Progenitor cell of endocrine pancreas (in vitro differentiated cells): ENCODE measurements at regions not wholly inside any gene's neighbourhood (a gene's known extent, or its start where the extent isn't known, plus 50 kb on each side); places are given as distances from the start of the nearest gene placed in this dataset.

Experiments used
- DNase-seq: peaks from one replicate; pipeline ENCODE4 v3.0.0; 2021; ENCODE audit warnings: low spot score; ENCODE audit not compliant: unreplicated experiment
- H3K27ac Mint-ChIP-seq: 2 replicates; pipeline ENCODE4 v1.8.0; 2021; ENCODE audit warnings: mild to moderate bottlenecking, moderate library complexity, mixed read lengths
- H3K27me3 Mint-ChIP-seq: 2 replicates; pipeline ENCODE4 v1.8.0; 2021; ENCODE audit warnings: mixed read lengths
- H3K36me3 Mint-ChIP-seq: 2 replicates; pipeline ENCODE4 v1.8.0; 2022; ENCODE audit warnings: mixed read lengths; ENCODE audit not compliant: insufficient read depth
- H3K4me1 Mint-ChIP-seq: 2 replicates; pipeline ENCODE4 v1.8.0; 2021; ENCODE audit warnings: low read depth, mixed read lengths
- H3K4me3 Mint-ChIP-seq: 2 replicates; pipeline ENCODE4 v1.8.0; 2021; ENCODE audit warnings: low read depth, mild to moderate bottlenecking, moderate library complexity, mixed read lengths
- H3K9me3 Mint-ChIP-seq: 2 replicates; pipeline ENCODE4 v1.8.0; 2021; ENCODE audit warnings: low read depth, mixed read lengths
- CTCF ChIP-seq: fragments of 200-600 bp; sonication (generic); IDR thresholded peaks from one replicate; pipeline ENCODE4 v1.5.0; 2021; ENCODE audit warnings: antibody characterized with exemption, mild to moderate bottlenecking; ENCODE audit not compliant: unreplicated experiment

- Mint-ChIP-seq H3K4me3 (no peak overlapping the region), H3K27me3 (no peaks in the 10 kb centered on the region)
- no peak for DNase-seq
These were observed 196.2 kb downstream of the SAMD5 start for GRCh38 chr6:147704691-147705090.

GRCh38 chr6:147707524-147707923, 199.0 kb downstream of the SAMD5 start:
- DNase-seq = no peak
- Mint-ChIP-seq H3K27me3 (no peaks in the 10 kb centered on the region), H3K9me3 (no peaks in the 10 kb centered on the region), H3K4me3 (no peak overlapping the region), H3K4me1 (peaks cover 23% of the 10 kb centered on the region), H3K36me3 (no peaks in the 10 kb centered on the region), H3K27ac (no peak overlapping the region)
- no peak for TF ChIP-seq CTCF

More at GRCh38 chr6:147704691-147705090, 196.2 kb downstream of the SAMD5 start:
- no peak overlapping the region for H3K27ac Mint-ChIP-seq
- TF ChIP-seq CTCF = no peak
- no peaks in the 10 kb centered on the region for H3K9me3 Mint-ChIP-seq
- no peaks in the 10 kb centered on the region for H3K36me3 Mint-ChIP-seq
- H3K4me1 Mint-ChIP-seq = peaks cover 24% of the 10 kb centered on the region

- no peaks in the 10 kb centered on the region for H3K9me3 Mint-ChIP-seq
- DNase-seq = no peak
- H3K36me3 Mint-ChIP-seq = no peaks in the 10 kb centered on the region
- no peak overlapping the region for H3K27ac Mint-ChIP-seq
- H3K4me1 Mint-ChIP-seq = peaks cover 23% of the 10 kb centered on the region
- TF ChIP-seq CTCF = no peak
- no peaks in the 10 kb centered on the region for H3K27me3 Mint-ChIP-seq
- no peak overlapping the region for H3K4me3 Mint-ChIP-seq
These were observed 199.7 kb downstream of the SAMD5 start for GRCh38 chr6:147708170-147708569.

GRCh38 chr6:147709396-147710272, 201.1 kb downstream of the SAMD5 start:
- Mint-ChIP-seq H3K4me1 (peaks cover 23% of the 10 kb centered on the region), H3K9me3 (no peaks in the 10 kb centered on the region), H3K36me3 (no peaks in the 10 kb centered on the region), H3K27me3 (no peaks in the 10 kb centered on the region), H3K4me3 (no peak overlapping the region), H3K27ac (no peak overlapping the region)
- no peak for DNase-seq
- no peak for TF ChIP-seq CTCF

GRCh38 chr6:147710890-147711289, 202.4 kb downstream of the SAMD5 start:
- Mint-ChIP-seq H3K4me1 (peaks cover 23% of the 10 kb centered on the region), H3K27ac (peak overlapping the region; percentile 14), H3K36me3 (no peaks in the 10 kb centered on the region), H3K4me3 (no peak overlapping the region), H3K9me3 (no peaks in the 10 kb centered on the region), H3K27me3 (no peaks in the 10 kb centered on the region)
- TF ChIP-seq CTCF = no peak
- no peak for DNase-seq
